SKM-1 (cell line): ENCODE measurements at regions not wholly inside any gene's neighbourhood (a gene's known extent, or its start where the extent isn't known, plus 50 kb on each side); places are given as distances from the start of the nearest gene placed in this dataset.

ENCODE experiments used
- DNase-seq: peaks from one replicate; lab custom pipeline; 2025; ENCODE audit not compliant: unreplicated experiment; lab: John Stamatoyannopoulos, UW

- no peak for DNase-seq
Measured at GRCh38 chr5:158308429-158309025, 449.6 kb upstream of the CLINT1 start.

GRCh38 chr5:158305861-158306260, 446.9 kb upstream of the CLINT1 start:
- no peak for DNase-seq

- DNase-seq, result no peak
Measured at GRCh38 chr5:158304607-158305006, 445.7 kb upstream of the CLINT1 start.

- no peak for DNase-seq
Measured at GRCh38 chr5:158303883-158304282, 444.9 kb upstream of the CLINT1 start.

- DNase-seq, result no peak
Measured at GRCh38 chr5:158303275-158303674, 444.3 kb upstream of the CLINT1 start.

- DNase-seq, result no peak
Measured at GRCh38 chr5:158302029-158302428, 443.1 kb upstream of the CLINT1 start.

- DNase-seq, result no peak
Measured at GRCh38 chr5:158301186-158301585, 442.2 kb upstream of the CLINT1 start.

GRCh38 chr5:158300256-158300655, 441.3 kb upstream of the CLINT1 start:
- no peak for DNase-seq

GRCh38 chr5:158297002-158297527, 438.1 kb upstream of the CLINT1 start:
- DNase-seq, result no peak

- no peak for DNase-seq
Measured at GRCh38 chr5:158294701-158295100, 435.8 kb upstream of the CLINT1 start.

- no peak for DNase-seq
Measured at GRCh38 chr5:158292981-158293380, 434.0 kb upstream of the CLINT1 start.

- no peak for DNase-seq
Measured at GRCh38 chr5:158289967-158290366, 431.0 kb upstream of the CLINT1 start.

- DNase-seq, result no peak
Measured at GRCh38 chr5:158288272-158288657, 429.3 kb upstream of the CLINT1 start.

GRCh38 chr5:158287643-158288271, 428.8 kb upstream of the CLINT1 start:
- DNase-seq, result no peak

GRCh38 chr5:158286827-158287226, 427.9 kb upstream of the CLINT1 start:
- no peak for DNase-seq

GRCh38 chr5:158285698-158286097, 426.8 kb upstream of the CLINT1 start:
- DNase-seq, result no peak

GRCh38 chr5:158284242-158284641, 425.3 kb upstream of the CLINT1 start:
- DNase-seq, result no peak

GRCh38 chr5:158283397-158283796, 424.5 kb upstream of the CLINT1 start:
- no peak for DNase-seq

GRCh38 chr5:158278216-158278925, 419.4 kb upstream of the CLINT1 start:
- no peak for DNase-seq

- DNase-seq, result no peak
Measured at GRCh38 chr5:158277276-158277675, 418.3 kb upstream of the CLINT1 start.

GRCh38 chr5:158276692-158277091, 417.7 kb upstream of the CLINT1 start:
- no peak for DNase-seq

- no peak for DNase-seq
Measured at GRCh38 chr5:158275511-158275910, 416.6 kb upstream of the CLINT1 start.
